ENCODE measurements at regions not wholly inside any gene's neighbourhood (a gene's known extent, or its start where the extent isn't known, plus 50 kb on each side); places are given as distances from the start of the nearest gene placed in this dataset.

DNA sequence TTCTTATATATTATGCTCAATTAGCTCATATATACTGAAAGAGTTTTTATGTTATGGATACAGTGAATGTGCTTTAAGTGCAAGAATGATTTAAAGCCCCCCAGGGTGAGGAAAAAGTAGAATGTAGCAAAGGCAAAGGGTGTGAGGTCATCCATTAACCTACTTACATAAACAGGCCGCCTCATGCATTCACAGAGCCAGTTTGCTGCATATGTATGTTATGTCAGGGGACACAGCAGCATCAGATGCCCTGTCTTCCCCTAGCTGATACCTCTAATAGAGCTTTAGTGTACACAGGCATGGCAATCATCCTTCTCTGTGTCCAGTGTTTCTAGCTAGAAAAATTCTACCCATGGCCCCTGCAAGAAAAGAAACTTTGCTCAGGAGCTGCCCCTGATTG, 187.8 kb upstream of the FSHR start:
- no peaks in the 10 kb centered on the region for H4K20me1 ChIP-seq (ENCODE audit: control insufficient read depth, extremely low read depth, insufficient read depth, low read length)
- dilution Hi-C loops (cut with MboI; ENCODE audit: extremely low pct_ligation_motif_present, low sequenced_read_pairs): no loop called here
- no peaks in the 10 kb centered on the region for H3K27me3 ChIP-seq (ENCODE audit: control insufficient read depth, extremely low read depth, insufficient read depth, low read length)
- no peak overlapping the region for H3K4me3 ChIP-seq (ENCODE audit: control insufficient read depth in 2 of 3, extremely low read depth in 1 of 3, insufficient read depth in 2 of 3, low read depth in 1 of 3, low read length in 3 of 3)
- no peak overlapping the region for H3K4me2 ChIP-seq (ENCODE audit: control insufficient read depth, extremely low read depth, insufficient read depth, low read depth, low read length)
- H3K79me2 ChIP-seq (ENCODE audit: control insufficient read depth, insufficient read depth, low read length): no peaks in the 10 kb centered on the region
- DNase-seq (ENCODE audit: low read depth, low spot score): no peak
- FAIRE-seq: no peak
- TF ChIP-seq, protein P1, sequence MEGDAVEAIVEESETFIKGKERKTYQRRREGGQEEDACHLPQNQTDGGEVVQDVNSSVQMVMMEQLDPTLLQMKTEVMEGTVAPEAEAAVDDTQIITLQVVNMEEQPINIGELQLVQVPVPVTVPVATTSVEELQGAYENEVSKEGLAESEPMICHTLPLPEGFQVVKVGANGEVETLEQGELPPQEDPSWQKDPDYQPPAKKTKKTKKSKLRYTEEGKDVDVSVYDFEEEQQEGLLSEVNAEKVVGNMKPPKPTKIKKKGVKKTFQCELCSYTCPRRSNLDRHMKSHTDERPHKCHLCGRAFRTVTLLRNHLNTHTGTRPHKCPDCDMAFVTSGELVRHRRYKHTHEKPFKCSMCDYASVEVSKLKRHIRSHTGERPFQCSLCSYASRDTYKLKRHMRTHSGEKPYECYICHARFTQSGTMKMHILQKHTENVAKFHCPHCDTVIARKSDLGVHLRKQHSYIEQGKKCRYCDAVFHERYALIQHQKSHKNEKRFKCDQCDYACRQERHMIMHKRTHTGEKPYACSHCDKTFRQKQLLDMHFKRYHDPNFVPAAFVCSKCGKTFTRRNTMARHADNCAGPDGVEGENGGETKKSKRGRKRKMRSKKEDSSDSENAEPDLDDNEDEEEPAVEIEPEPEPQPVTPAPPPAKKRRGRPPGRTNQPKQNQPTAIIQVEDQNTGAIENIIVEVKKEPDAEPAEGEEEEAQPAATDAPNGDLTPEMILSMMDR (optimal IDR thresholded peaks at IDR 0.05 in 1 of 3, IDR thresholded peaks at IDR 0.05 in 1 of 3, conservative IDR thresholded peaks at IDR 0.05 in 1 of 3; ENCODE audit: extremely low read depth in 1 of 3, insufficient read depth in 2 of 3, low read length in 3 of 3): no peak
- no peak for TF ChIP-seq EZH2 (IDR thresholded peaks at IDR 0.05; ENCODE audit: low read length)
- no peaks in the 10 kb centered on the region for H3K4me1 ChIP-seq (ENCODE audit: control insufficient read depth, extremely low read depth, insufficient read depth, low read length)
- no peaks in the 10 kb centered on the region for H3K9me1 ChIP-seq (ENCODE audit: control insufficient read depth, extremely low read depth, insufficient read depth, low read length)
- no peak overlapping the region for H3K27ac ChIP-seq (ENCODE audit: control insufficient read depth, insufficient read depth, low read length)
- H3K36me3 ChIP-seq (ENCODE audit: control insufficient read depth in 2 of 2, extremely low read depth in 1 of 2, insufficient read depth in 2 of 2, low read length in 2 of 2): no peaks in the 10 kb centered on the region
- no peaks in the 10 kb centered on the region for H3K9me3 ChIP-seq (ENCODE audit: control insufficient read depth, low read depth, low read length)
- no peak overlapping the region for H3K9ac ChIP-seq (ENCODE audit: control insufficient read depth, extremely low read depth, insufficient read depth, low read length)
- no peak overlapping the region for H2AFZ ChIP-seq (ENCODE audit: control insufficient read depth, low read length)

- no peak overlapping the region for H3K4me2 ChIP-seq (ENCODE audit: control insufficient read depth, extremely low read depth, insufficient read depth, low read depth, low read length)
- H3K9me3 ChIP-seq (ENCODE audit: control insufficient read depth, low read depth, low read length): no peaks in the 10 kb centered on the region
- no peaks in the 10 kb centered on the region for H3K27me3 ChIP-seq (ENCODE audit: control insufficient read depth, extremely low read depth, insufficient read depth, low read length)
- TF ChIP-seq EZH2 (IDR thresholded peaks at IDR 0.05; ENCODE audit: low read length): no peak
- TF ChIP-seq, protein P1 (optimal IDR thresholded peaks at IDR 0.05 in 1 of 3, IDR thresholded peaks at IDR 0.05 in 1 of 3, conservative IDR thresholded peaks at IDR 0.05 in 1 of 3; ENCODE audit: extremely low read depth in 1 of 3, insufficient read depth in 2 of 3, low read length in 3 of 3): no peak
- dilution Hi-C loops (cut with MboI; ENCODE audit: extremely low pct_ligation_motif_present, low sequenced_read_pairs): no loop called here
- no peaks in the 10 kb centered on the region for H3K9me1 ChIP-seq (ENCODE audit: control insufficient read depth, extremely low read depth, insufficient read depth, low read length)
- no peaks in the 10 kb centered on the region for H3K36me3 ChIP-seq (ENCODE audit: control insufficient read depth in 2 of 2, extremely low read depth in 1 of 2, insufficient read depth in 2 of 2, low read length in 2 of 2)
- no peak overlapping the region for H3K9ac ChIP-seq (ENCODE audit: control insufficient read depth, extremely low read depth, insufficient read depth, low read length)
- FAIRE-seq (no peak), DNase-seq (ENCODE audit: low read depth, low spot score) (no peak)
- H2AFZ ChIP-seq (ENCODE audit: control insufficient read depth, low read length): no peak overlapping the region
- no peaks in the 10 kb centered on the region for H3K79me2 ChIP-seq (ENCODE audit: control insufficient read depth, insufficient read depth, low read length)
- no peak overlapping the region for H3K27ac ChIP-seq (ENCODE audit: control insufficient read depth, insufficient read depth, low read length)
- H3K4me3 ChIP-seq (ENCODE audit: control insufficient read depth in 2 of 3, extremely low read depth in 1 of 3, insufficient read depth in 2 of 3, low read depth in 1 of 3, low read length in 3 of 3): no peak overlapping the region
- no peaks in the 10 kb centered on the region for H4K20me1 ChIP-seq (ENCODE audit: control insufficient read depth, extremely low read depth, insufficient read depth, low read length)
- H3K4me1 ChIP-seq (ENCODE audit: control insufficient read depth, extremely low read depth, insufficient read depth, low read length): no peaks in the 10 kb centered on the region
These were observed 181.2 kb upstream of the FSHR start for GRCh38 chr2:49335546-49335945.
